GM23338 (cell line): ENCODE measurements at regions not wholly inside any gene's neighbourhood (a gene's known extent, or its start where the extent isn't known, plus 50 kb on each side); places are given as distances from the start of the nearest gene placed in this dataset.

Source experiments
- ATAC-seq: fragments of 200-7000 bp; cut with Tn5 transposase; 3 replicates; pipeline ENCODE4 v1.9.1; 2020
- DNase-seq: peaks from one replicate; pipeline ENCODE4 v3.0.0-alpha.2; 2015; ENCODE audit warnings: low spot score
- H2AFZ ChIP-seq: fragments of 200-600 bp; sonication (generic); 2 replicates; pipeline ENCODE4 v1.8.0; 2016; ENCODE audit warnings: antibody characterized with exemption, mild to moderate bottlenecking, moderate library complexity
- H3F3A ChIP-seq: fragments of 200-600 bp; sonication (generic); replicated peaks from 2 replicates; pipeline ENCODE4 v1.8.0; 2017; ENCODE audit warnings: antibody characterized with exemption, mixed run types, low read depth
- H3K27ac ChIP-seq: fragments of 200-600 bp; sonication (generic); 2 replicates; pipeline ENCODE4 v1.6.1; 2016; ENCODE audit warnings: low read depth
- H3K27me3 ChIP-seq: fragments of 200-600 bp; sonication (generic); 2 replicates; pipeline ENCODE4 v1.8.0; 2016; ENCODE audit warnings: mild to moderate bottlenecking, mixed run types, moderate library complexity; ENCODE audit not compliant: insufficient read depth
- H3K36me3 ChIP-seq: fragments of 200-600 bp; sonication (generic); 2 replicates; pipeline ENCODE4 v1.8.0; 2016; ENCODE audit warnings: mild to moderate bottlenecking; ENCODE audit not compliant: insufficient read depth
- H3K4me1 ChIP-seq: fragments of 200-600 bp; sonication (generic); 2 replicates; pipeline ENCODE4 v1.8.0; 2016; ENCODE audit warnings: mild to moderate bottlenecking, moderate library complexity; ENCODE audit not compliant: insufficient read depth
- H3K4me2 ChIP-seq: fragments of 200-600 bp; sonication (generic); 2 replicates; pipeline ENCODE4 v1.7.1; 2017; ENCODE audit warnings: mixed run types
- H3K4me3 ChIP-seq: fragments of 200-600 bp; sonication (generic); 2 replicates; pipeline ENCODE4 v1.6.1; 2016; ENCODE audit warnings: mixed run types
- H3K79me2 ChIP-seq: fragments of 200-600 bp; sonication (generic); replicated peaks from 2 replicates; pipeline ENCODE4 v1.8.0; 2017; ENCODE audit warnings: mild to moderate bottlenecking; ENCODE audit not compliant: insufficient read depth
- H3K9me2 ChIP-seq: fragments of 200-600 bp; sonication (generic); 2 replicates; pipeline ENCODE4 v1.8.0; 2017; ENCODE audit not compliant: insufficient read depth
- H4K20me1 ChIP-seq: fragments of 200-600 bp; sonication (generic); replicated peaks from 2 replicates; pipeline ENCODE4 v1.8.0; 2017; ENCODE audit warnings: mild to moderate bottlenecking; ENCODE audit not compliant: insufficient read depth
- H3K27ac Mint-ChIP-seq: 2 replicates; pipeline ENCODE4 v1.8.0; 2020; ENCODE audit warnings: inconsistent platforms, mild to moderate bottlenecking, moderate library complexity, mixed read lengths
- H3K27me3 Mint-ChIP-seq: 3 replicates; pipeline ENCODE4 v1.8.0; 2022; ENCODE audit warnings: low read depth, mild to moderate bottlenecking, moderate library complexity, mixed read lengths, inconsistent platforms; ENCODE audit not compliant: insufficient read depth, poor library complexity
- H3K36me3 Mint-ChIP-seq: 3 replicates; pipeline ENCODE4 v1.8.0; 2021; ENCODE audit warnings: low read depth, mild to moderate bottlenecking, inconsistent platforms, moderate library complexity, mixed read lengths
- H3K4me1 Mint-ChIP-seq: 3 replicates; pipeline ENCODE4 v1.8.0; 2020; ENCODE audit warnings: mild to moderate bottlenecking, inconsistent platforms, mixed read lengths
- H3K4me3 Mint-ChIP-seq: 3 replicates; pipeline ENCODE4 v1.8.0; 2021; ENCODE audit warnings: moderate library complexity, mild to moderate bottlenecking, inconsistent platforms, mixed read lengths
- H3K9me3 Mint-ChIP-seq: 3 replicates; pipeline ENCODE4 v1.8.0; 2020; ENCODE audit warnings: moderate library complexity, mild to moderate bottlenecking, inconsistent platforms, mixed read lengths
- CREB1 ChIP-seq: fragments of 250-450 bp; sonication (Bioruptor Pico); IDR thresholded peaks from 2 replicates; pipeline ENCODE4 v1.5.0; 2020; ENCODE audit warnings: low read depth, mild to moderate bottlenecking, moderate library complexity
- ETS1 ChIP-seq: IDR thresholded peaks from 2 replicates; pipeline ENCODE4 v1.6.1; 2016; ENCODE audit warnings: antibody characterized with exemption
- EZH2 ChIP-seq: fragments of 200-600 bp; sonication (generic); IDR thresholded peaks from one replicate; pipeline ENCODE4 v1.8.0; 2017; ENCODE audit warnings: antibody characterized with exemption, mild to moderate bottlenecking, low read depth; ENCODE audit not compliant: unreplicated experiment
- EZH2phosphoT487 ChIP-seq: fragments of 200-600 bp; sonication (generic); IDR thresholded peaks from one replicate; pipeline ENCODE4 v1.8.1; 2018; ENCODE audit warnings: antibody characterized with exemption; ENCODE audit not compliant: unreplicated experiment
- JUNB ChIP-seq: IDR thresholded peaks from one replicate; pipeline ENCODE4 v1.6.1; 2016; ENCODE audit warnings: antibody characterized with exemption; ENCODE audit not compliant: unreplicated experiment
- POLR2AphosphoS5 ChIP-seq: IDR thresholded peaks from 2 replicates; pipeline ENCODE4 v1.6.1; 2016; ENCODE audit warnings: antibody characterized with exemption, low read depth
- REST ChIP-seq: IDR thresholded peaks from one replicate; pipeline ENCODE4 v1.6.1; 2018; ENCODE audit warnings: antibody characterized with exemption; ENCODE audit not compliant: unreplicated experiment
- STAT1 ChIP-seq: IDR thresholded peaks from one replicate; pipeline ENCODE4 v1.6.1; 2016; ENCODE audit warnings: antibody characterized with exemption; ENCODE audit not compliant: unreplicated experiment
- ZNF114 ChIP-seq: fragments of 250-450 bp; sonication (Bioruptor Pico); IDR thresholded peaks from 2 replicates; pipeline ENCODE4 v1.5.0; 2020; ENCODE audit warnings: mild to moderate bottlenecking, moderate library complexity
- ZNF462 ChIP-seq: fragments of 250-450 bp; sonication (Bioruptor Pico); IDR thresholded peaks from 2 replicates; pipeline ENCODE4 v1.5.0; 2020; ENCODE audit warnings: mild to moderate bottlenecking, moderate library complexity
- TF ChIP-seq, protein P1 (sequence below), 2 experiments: fragments of 200-600 bp in 1 of 2; sonication (generic) in 1 of 2; conservative IDR thresholded peaks; 2 replicates each; pipeline versions ENCODE4 v1.5.1 to v1.6.1; 2016 to 2017; ENCODE audit warnings: antibody characterized with exemption in 2 of 2, low read depth in 2 of 2, mild to moderate bottlenecking in 2 of 2, moderate library complexity in 1 of 2

DNA sequence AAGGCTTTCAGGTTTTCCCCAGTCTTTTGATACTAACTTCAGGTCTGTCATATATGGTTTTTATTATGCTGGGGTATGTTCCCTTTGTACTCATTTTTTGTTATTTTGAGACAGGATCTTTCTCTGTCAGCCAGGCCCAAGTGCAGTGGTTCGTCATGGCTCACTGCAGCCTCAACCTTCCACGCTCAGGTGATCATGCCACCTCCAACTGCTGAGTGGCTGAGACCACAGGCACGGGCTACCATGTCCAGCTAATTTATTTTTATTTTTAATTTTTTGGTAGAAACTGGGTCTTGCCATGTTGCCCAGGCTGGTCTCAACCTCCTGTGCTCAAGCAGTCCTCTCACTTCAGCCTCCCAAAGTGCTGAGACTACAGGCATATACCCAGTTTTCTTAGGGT, 50.6 kb upstream of the PDGFD start:
- no peak for ATAC-seq
- H3K4me3 Mint-ChIP-seq, result no peak overlapping the region
- no peaks in the 10 kb centered on the region for H3K9me3 Mint-ChIP-seq
- Histone ChIP-seq H2AFZ (no peak overlapping the region), H3K4me3 (no peak overlapping the region), H3K36me3 (no peaks in the 10 kb centered on the region), H3K79me2 (no peaks in the 10 kb centered on the region), H3K9me2 (0 out of 2 replicates have a peak, but pooled peaks cover 3% of the 10 kb centered on the region), H3K4me2 (no peak overlapping the region), H3K4me1 (no peaks in the 10 kb centered on the region), H4K20me1 (no peaks in the 10 kb centered on the region), H3F3A (no peaks in the 10 kb centered on the region), H3K27ac (no peak overlapping the region), H3K27me3 (no peaks in the 10 kb centered on the region)
- TF ChIP-seq, protein P1, sequence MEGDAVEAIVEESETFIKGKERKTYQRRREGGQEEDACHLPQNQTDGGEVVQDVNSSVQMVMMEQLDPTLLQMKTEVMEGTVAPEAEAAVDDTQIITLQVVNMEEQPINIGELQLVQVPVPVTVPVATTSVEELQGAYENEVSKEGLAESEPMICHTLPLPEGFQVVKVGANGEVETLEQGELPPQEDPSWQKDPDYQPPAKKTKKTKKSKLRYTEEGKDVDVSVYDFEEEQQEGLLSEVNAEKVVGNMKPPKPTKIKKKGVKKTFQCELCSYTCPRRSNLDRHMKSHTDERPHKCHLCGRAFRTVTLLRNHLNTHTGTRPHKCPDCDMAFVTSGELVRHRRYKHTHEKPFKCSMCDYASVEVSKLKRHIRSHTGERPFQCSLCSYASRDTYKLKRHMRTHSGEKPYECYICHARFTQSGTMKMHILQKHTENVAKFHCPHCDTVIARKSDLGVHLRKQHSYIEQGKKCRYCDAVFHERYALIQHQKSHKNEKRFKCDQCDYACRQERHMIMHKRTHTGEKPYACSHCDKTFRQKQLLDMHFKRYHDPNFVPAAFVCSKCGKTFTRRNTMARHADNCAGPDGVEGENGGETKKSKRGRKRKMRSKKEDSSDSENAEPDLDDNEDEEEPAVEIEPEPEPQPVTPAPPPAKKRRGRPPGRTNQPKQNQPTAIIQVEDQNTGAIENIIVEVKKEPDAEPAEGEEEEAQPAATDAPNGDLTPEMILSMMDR (conservative IDR thresholded peaks at IDR 0.05; ENCODE audit: low read depth in 2 of 2), result no peak
- TF ChIP-seq EZH2 (no peak), ETS1 (no peak), JUNB (no peak), STAT1 (no peak), REST (no peak), CREB1 (CRISPR knock-in tag) (no peak), ZNF114 (no peak), ZNF462 (CRISPR knock-in tag) (no peak), POLR2AphosphoS5 (no peak), EZH2phosphoT487 (no peak)
- no peak overlapping the region for H3K27ac Mint-ChIP-seq
- no peak for DNase-seq
- H3K36me3 Mint-ChIP-seq, result no peaks in the 10 kb centered on the region
- no peaks in the 10 kb centered on the region for H3K4me1 Mint-ChIP-seq
- H3K27me3 Mint-ChIP-seq, result no peaks in the 10 kb centered on the region
